ENCODE measurements at regions not wholly inside any gene's neighbourhood (a gene's known extent, or its start where the extent isn't known, plus 50 kb on each side); places are given as distances from the start of the nearest gene placed in this dataset.

- TF ChIP-seq EZH2 (IDR thresholded peaks at IDR 0.05; ENCODE audit: borderline replicate concordance, low read depth, low read length) (no peak), ZC3H8 (IDR thresholded peaks at IDR 0.05) (no peak), ZNF263 (CRISPR knock-in tag; IDR thresholded peaks at IDR 0.05; ENCODE audit: borderline replicate concordance) (no peak)
These were observed 88.2 kb downstream of the LRATD1 start for GRCh38 chr2:14720739-14721138.

Measured in K562 (cell line).